ENCODE measurements at regions not wholly inside any gene's neighbourhood (a gene's known extent, or its start where the extent isn't known, plus 50 kb on each side); places are given as distances from the start of the nearest gene placed in this dataset.

DNA sequence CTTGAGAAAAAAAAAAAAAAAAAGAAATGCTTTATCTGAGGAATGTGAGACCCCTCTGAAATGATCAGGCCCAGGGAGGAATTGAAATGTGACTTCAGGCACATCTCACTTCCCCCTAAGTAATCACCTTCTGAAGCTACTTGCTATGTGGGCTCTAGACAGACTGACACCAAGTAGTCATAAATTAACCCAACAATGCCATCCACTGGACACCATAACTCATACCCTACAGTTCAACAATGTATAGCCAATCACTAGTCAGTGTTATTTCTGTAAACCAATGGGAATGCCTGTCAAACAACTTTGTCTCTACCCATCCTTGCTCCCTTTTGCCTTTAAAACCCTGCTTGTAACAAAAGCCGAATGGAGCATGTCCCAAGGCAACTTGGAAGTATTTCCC is 182.7 kb upstream of the TMPO start:
- TF ChIP-seq, protein P1, sequence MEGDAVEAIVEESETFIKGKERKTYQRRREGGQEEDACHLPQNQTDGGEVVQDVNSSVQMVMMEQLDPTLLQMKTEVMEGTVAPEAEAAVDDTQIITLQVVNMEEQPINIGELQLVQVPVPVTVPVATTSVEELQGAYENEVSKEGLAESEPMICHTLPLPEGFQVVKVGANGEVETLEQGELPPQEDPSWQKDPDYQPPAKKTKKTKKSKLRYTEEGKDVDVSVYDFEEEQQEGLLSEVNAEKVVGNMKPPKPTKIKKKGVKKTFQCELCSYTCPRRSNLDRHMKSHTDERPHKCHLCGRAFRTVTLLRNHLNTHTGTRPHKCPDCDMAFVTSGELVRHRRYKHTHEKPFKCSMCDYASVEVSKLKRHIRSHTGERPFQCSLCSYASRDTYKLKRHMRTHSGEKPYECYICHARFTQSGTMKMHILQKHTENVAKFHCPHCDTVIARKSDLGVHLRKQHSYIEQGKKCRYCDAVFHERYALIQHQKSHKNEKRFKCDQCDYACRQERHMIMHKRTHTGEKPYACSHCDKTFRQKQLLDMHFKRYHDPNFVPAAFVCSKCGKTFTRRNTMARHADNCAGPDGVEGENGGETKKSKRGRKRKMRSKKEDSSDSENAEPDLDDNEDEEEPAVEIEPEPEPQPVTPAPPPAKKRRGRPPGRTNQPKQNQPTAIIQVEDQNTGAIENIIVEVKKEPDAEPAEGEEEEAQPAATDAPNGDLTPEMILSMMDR (IDR thresholded peaks at IDR 0.05 in 8 of 11, conservative IDR thresholded peaks at IDR 0.05 in 3 of 11): no peak
- TF ChIP-seq POLR2AphosphoS5 (IDR thresholded peaks at IDR 0.05): no peak

Measured in spleen (tissue), 7 donors.